HL-60/S4 (cell line): ENCODE measurements at regions not wholly inside any gene's neighbourhood (a gene's known extent, or its start where the extent isn't known, plus 50 kb on each side); places are given as distances from the start of the nearest gene placed in this dataset.

ENCODE experiments used
- in situ Hi-C: fragments of 300-500 bp; cut with MboI; formaldehyde crosslinking; loops from 2 replicates; pipeline ENCODE4 v1.14.3; 2022; ENCODE audit warnings: low sequenced_read_pairs

DNA sequence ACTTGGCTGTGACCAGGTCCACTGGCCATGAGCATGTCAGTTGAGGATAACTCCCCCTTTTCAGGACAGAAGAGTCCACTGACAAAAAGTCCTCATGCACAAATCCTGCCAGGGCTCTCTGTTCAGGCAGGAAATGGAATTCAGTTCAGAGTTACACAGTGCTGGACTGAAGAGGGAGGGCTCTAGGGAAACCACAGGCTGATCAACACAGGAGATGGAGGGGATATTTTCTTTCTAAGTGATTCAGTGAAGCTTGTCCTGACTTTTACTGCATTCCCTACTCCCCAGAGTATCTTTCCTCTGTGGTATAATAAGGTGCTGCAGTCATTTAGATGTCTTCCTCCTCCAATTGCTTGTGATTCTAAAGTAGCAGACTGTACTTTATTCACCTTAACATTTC is 335.5 kb upstream of the IGFBP7 start:
- in situ Hi-C loops = no loop called here

DNA sequence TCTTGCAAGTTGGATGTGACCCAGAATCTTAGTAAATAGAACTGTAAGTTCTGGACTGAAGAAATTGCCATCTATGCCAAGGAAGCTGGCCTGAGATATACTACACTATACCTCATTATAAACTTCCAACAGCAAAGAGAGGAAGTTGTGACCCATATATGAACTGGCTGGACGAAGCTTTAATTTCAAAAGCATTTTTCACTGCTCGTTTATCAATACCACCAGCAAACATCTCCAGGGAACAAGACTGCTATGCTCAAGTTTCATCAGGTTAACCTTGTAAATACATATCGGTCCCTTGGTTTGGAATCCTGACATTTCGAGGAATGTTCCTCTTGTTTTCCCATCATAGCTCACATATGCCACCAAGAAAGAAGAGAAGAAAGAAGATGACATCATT is 334.5 kb upstream of the IGFBP7 start:
- in situ Hi-C loops = no loop called here

DNA sequence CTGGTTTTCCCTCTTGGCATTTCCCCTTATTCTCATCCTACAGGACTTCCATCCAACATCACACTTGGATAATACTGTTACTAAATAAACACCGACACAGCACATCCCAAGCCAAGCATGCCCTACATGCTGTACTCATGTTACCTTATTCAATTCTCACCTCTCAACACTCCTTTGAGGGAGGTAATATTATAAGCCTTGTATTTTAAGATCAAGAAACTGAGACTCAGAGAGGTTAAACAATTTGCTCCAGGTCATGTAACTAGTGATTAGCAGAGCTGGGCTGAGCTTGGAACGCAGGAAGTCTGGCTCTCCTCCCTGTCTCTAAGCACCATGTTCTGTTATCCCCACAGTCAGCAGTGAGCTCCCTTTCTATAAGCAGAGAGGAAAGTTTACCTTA is 333.6 kb upstream of the IGFBP7 start:
- in situ Hi-C loops = no loop called here

DNA sequence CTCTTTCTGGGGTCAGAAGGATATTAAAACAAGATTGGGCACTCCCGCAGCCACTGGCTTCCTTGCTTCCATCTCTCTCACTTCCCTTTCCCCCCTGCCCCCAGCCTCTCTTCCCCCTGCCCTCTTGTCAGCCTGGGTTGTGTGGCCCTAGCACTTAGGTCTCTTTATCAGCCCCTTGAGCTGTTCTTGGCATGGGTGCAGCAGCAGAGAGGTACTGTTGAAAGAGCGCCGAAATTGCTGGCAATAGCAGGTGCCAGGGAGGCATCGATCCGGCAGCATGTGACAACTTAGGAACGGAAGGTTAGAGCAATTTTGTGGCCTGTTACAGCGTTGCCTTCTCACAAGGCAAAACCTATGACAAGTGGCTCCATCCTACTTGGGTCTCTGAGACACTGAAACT is 333.1 kb upstream of the IGFBP7 start:
- in situ Hi-C loops = no loop called here

DNA sequence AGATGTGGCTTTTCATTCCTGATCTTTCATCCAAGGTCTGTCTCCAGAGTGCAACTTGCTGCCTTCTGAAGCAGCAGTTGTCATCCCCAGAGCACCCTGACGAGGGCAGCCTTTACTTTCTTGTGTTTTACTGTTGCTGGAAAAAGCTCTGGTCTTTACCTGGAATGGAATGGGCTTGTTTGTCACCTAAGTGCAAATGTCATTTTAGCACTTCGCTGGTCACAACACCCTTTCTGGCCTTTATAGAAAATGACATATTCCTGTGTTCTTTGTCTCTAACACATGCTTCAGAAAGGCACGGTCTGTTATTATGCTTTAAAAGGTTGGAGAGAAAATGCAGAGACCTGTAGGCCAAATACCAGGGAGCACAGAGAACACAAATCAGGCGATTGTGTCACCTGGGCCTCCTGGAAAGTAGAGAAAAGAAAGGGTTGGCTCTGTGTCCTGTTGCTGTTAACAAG is 332.7 kb upstream of the IGFBP7 start:
- in situ Hi-C loops = no loop called here

DNA sequence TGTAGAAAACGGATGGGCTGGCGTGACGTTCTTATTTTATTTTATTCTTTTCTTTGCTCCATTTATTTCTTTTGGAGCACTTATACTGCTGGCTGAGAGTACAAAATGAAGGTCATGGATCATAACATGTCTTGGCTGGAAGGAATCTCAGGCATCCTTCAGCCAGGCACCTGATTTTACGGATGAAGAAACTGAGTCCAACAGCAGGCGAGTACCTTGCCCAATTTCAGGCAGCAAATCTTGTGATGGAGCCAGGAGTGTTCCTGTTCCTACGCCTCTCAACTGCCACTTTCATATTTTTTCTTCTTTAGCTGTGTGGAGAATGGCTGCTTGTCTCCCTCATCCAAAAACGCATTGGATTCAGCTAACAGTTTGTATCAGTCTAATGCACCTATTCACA is 332.1 kb upstream of the IGFBP7 start:
- in situ Hi-C loops = no loop called here

DNA sequence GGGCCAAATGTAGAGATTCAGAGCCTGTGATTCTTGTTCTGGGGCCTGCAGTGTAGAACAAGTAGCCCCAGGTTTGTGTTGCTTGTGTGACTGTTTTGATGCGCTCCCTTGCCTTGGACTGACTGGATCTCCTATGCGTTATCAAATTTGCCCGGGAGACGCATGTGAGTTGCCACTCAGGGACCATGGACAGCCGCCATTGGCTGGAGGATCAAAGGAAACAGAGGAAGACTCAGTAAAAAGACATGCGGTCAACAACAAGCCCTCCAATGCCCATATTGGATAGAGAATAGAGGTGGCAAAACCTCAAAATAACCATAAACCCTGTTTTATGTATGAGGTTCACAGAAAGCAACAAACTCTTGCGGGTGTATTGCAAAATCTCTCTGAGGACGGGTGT is 327.5 kb upstream of the IGFBP7 start:
- in situ Hi-C loops = no loop called here

DNA sequence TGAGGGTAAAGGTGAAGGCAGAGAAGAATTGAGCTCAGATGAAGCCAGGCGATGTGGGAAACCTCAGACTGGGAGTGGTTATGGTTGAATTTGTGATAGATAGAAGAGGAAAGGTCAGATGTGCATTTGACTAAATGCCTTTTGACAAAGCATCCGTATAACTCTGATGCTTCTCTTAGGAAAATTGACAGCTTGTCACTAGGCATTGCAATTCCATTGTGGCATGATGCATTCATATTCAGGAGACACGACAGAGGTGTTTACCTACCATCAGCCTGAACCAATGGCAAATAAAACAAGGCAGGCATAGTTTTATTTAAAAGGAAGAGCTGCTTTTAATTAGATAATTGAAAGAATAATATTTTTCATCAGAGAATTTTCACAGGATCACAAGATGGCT is 325.1 kb upstream of the IGFBP7 start:
- in situ Hi-C loops = no loop called here

DNA sequence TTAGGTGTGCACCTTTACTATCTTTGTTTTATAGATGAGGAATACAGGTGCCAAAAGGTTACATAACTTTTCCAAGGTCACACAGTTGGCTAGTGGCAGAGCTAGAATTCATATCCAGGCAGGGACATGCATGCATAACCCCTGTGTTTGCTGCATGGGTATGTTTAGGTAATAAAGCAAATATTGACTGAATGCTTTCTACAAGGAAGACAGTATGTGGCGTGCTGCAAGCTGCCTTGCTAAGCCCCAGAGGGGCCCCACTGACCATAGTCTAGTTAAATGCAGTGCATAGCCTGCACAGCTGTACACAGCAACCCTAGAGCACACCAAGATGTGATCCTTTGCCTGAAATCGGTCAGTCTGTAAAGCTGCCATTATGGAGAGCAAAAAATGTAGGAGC is 320.5 kb upstream of the IGFBP7 start:
- in situ Hi-C loops = no loop called here

DNA sequence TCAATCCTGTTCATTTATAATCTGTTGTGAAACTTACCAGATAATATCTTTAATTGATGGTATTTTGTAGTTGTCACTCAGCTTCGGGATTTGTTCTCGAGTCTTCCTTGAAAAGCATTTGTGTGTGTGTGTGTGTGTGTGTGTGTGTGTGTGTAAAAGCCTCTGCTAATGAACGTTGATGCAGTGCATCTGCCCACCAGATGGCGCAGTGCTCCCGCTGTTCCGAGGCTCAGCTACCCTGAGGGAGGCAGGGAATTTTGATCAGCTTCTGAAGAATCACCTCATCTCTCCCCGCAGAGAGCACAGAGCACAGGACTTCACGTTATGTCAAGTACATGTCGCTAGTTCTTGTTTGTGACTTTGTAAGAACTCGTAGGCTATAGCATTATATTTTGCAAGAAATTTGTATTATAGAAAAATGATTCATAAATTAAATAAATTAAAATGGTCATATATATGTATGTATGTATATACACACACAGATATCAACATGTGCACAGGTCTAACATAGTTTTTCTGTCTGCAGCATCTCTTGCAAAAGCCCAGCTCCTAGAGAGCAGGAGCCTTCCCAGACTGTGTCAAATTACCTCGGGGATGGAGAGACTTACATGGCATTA is 316.7 kb upstream of the IGFBP7 start:
- in situ Hi-C loops = no loop called here

DNA sequence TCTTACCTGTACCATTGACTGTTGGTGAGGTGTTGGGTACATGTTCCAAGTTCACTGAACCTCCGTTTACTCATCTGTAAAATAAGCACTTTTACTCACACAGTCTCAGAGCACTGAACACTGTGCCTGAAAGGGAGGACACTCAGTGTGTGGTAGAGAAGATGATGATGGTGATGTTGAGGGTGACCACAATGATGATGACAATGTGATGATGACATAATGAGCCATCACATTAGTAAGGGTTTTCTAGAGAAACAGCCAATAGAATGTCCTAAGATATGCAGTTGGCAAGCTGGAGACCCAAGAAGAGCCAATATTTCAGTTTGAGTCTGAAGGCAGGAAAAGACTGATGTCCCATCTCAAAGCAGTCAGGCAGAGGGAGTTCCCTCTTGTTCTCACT is 315.4 kb upstream of the IGFBP7 start:
- in situ Hi-C loops = no loop called here

DNA sequence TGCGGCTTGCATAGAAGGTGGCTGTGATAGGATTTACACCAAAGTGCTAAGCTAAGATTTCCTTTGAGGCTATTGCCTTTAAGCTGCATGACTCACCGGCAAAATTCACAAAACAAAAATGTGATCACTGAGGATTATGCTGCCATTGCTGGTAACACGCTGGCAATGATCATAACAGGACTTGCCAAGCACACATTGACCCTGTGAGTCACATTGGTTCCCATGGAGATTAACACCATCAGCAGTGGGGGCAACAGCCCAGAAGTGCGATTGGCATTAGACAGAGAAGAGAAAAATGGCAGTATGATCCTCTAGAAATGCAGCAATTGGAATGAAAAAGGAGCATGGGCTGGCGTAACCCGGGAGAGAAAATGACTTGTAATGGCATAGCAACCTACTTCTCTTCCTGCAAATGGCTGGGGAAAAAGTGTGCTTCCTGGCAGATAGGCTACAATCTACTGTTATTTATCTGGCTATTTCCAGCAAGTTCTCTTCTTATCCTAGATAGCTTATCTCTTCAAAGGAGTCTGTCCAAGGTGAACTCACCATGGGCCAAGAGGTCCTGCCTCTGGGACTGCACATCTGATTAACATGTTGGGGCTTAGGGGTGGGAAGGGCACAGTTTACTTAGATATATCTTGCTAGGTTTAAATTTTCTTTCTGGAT is 314.2 kb upstream of the IGFBP7 start:
- in situ Hi-C loops = no loop called here

DNA sequence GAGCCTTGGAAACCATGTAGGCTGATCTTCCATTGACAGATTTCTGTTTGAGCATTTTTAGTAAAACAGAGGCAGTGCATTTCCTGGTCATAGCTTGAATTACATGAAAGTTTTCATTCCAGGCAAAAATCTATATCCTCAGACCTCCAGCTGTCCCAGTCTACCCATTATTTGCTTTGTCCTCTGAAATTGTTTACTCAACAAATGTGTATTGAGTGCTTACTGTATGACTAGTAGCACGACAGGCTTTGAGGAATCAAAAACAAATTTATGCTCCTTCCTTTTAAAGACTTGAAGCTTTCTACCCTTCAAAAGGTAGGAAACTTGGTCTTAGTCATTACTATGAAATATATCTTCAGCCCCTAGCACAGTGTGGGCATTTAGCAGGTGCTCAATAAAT is 307.9 kb upstream of the IGFBP7 start:
- in situ Hi-C loops = no loop called here

DNA sequence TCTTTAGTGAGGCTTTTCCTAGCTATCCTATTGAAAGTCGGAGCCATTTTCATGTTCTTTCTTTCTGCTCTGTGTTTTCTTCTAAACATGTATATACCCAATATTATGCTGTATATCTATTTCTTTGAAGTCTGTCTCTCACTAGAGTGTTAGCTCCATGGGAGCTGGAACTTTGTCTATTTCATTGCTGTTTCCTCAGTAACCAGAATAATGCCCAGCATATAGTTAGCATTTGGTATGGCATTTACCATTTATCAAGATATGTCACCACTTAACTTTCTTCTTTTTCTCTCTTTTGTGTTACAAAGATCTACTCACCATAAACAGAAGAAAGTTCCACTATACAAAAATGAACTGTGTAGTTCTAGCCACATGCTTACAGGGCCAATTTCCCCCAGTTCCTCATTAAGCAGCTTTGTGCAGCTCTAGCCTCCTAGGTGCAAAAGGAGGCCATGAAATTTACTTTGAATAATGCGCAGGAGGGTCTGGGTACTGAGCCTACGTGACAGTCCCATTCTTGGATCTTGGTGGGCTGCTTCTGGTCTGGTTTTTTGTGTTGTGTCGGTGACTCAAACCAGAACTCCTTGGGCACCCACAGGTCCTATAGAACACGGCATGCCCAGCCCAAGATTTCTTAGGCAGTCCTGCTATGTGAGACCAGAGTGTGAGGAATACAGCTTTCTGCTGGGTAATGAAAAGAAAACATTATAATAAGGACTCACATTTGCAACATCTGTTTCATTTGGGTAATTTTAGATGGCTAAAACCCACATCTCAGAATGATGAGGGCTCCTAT is 302.3 kb upstream of the IGFBP7 start:
- in situ Hi-C loops = no loop called here

DNA sequence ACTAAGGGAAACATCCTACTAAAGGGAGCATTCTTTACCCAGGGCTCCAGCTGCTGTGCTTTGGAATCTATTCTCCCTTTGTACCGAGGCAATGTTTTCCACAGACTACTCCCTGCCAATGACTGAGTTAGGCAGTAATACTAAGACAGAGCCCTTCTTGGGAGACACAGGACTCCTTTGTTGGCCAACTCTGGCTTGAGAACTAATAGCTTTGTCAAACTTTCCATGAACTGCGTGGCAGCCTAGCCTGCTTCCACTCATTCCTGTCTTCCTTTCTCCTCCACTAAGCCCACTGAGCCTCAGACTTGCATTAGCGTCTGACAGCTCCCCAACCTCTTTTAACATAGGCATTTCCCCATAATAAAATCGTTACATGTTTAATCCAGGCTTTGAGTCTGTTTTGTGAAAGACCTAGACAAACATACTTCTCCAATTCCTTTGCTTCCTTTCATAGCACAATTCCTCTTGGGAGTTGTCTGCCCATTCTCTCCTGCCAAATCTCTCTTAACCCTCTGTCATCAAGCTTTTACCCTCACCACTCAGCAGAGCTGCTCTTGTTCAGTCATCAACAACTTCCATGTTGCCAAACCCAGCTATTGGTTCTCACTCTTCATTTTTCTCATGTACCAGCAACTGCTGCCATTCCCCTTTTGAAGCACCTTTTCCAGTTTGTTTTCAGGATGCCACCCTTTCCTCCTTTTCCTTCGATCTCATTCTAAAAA is 300.3 kb upstream of the IGFBP7 start:
- in situ Hi-C loops = no loop called here

DNA sequence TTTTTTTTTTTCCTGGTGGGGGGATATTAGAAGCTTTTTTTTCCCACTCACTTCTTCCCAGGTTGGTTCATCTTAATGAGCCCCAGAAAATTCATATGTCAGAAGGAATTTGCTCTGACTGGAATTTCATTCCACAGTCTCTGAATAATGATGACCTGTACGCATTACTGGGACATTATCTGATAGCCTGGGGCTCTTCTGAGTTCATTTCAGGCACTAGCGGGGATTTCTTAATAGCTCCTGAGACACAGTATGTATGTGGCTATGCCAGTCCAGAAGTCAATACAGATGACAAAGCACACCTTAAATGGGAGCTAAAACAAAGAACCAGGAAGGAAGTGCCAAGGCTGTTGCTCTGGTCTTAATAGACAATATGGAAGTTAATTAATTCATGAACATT is 295.2 kb upstream of the IGFBP7 start:
- in situ Hi-C loops = no loop called here

DNA sequence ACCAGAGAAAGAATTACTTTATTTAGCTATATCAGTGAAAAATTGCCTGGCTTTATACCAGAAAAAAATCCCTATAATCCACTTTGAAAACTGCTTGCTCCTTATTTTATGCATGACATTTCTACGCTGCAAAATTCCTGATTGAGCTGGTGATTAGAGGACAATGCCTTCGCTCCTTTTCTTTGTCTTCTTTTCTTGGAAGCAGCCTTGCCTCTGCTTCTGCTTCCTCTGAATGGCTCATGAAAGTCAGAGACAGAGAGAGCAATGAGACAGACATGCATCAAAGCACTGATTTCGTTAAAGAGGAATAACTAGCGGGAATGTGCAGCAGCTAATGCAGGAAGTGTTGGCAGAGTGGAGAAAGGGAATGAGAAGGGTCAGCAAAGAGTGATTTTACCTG is 294.3 kb upstream of the IGFBP7 start:
- in situ Hi-C loops = no loop called here

DNA sequence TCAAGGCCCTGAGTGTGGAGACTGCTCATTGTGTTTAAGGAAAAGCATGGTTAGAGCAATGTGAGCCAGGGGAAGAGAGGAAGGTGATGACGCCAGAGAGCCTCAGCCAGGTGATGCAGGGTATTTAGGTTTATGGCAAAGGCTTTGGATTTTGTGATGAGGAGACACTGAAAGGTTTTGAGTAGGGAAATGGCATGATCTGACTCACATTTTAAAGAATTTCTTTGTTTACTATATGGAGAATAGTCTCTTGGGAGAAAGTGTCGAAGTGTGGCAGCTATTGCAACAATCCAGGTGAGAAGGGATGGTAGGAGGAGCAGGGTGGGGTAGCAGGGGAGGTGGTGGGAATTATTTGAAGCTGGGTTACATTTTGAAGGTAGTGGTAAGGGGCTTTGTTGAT is 293.4 kb upstream of the IGFBP7 start:
- in situ Hi-C loops = no loop called here

DNA sequence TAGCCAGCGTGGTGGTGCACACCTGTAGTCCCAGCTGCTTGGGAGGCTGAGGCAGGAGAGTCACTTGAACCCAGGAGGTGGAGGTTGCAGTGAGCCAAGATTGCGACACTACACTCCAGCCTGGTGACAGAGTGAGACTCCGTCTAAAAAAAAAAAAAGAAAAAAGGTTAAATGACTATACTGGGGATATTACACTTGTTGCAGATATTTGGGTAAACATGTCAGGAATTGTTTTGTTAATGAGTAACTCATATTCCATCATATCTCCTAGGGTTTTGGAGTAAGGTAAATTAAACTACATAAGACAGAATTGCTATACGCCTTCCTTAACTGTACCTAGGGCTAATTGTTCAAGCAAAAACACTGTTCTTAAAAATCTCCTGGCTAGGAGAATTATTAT is 291.4 kb upstream of the IGFBP7 start:
- in situ Hi-C loops = no loop called here

DNA sequence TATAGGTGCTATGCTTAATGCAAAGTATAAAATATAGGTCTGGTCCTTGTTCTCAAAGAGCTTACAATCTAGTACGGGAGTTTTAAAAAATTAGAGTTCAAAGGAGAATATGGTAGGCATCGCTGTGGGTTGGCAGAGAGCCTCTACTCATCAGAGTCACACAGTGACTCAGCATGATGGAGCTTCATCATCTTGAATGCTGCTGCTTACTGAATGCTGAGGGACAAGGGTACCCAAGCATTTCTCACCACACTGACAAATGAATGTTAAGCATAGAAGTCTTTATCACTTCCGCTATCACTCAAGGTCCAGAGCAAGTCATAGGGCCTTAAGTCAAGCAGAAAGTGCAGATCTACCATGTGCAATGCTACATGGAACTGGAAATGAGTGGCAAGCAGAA is 268.6 kb upstream of the IGFBP7 start:
- in situ Hi-C loops = no loop called here

DNA sequence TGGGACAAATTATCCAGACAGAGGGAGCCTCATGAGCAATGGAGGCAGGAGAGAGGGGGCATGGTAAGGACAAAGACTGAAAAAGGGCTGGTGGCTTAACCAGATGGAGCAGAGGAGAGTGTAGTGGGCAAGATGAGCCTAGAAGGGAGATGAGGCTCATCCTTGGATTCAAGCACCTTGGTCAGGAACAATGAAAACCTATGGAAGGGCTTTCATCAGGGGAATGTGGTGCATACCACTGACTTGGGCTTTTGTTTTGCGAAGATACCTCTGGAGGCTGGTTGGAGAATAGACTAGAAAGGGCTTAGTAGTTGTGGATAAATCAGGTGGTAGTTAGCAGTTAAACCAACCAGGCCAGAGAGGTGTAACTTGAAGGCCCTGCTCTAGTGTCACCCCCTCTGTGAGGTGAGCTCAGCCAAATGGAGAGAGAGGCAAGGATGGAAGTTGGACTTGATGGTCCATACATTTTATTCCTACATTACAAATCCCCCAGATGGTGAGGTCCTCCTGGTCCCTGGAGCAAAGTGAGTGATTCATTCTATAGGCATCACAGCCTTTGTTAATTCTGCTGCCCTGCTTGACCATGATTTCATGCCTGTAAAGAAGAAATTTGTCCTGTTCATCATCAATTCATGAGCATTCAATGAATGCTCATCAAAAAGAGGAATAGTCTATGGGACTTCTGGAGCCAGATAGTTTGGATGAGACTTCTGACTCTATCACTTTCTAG is 264.8 kb upstream of the IGFBP7 start:
- in situ Hi-C loops = no loop called here
